HEK293T (cell line): ENCODE measurements at regions not wholly inside any gene's neighbourhood (a gene's known extent, or its start where the extent isn't known, plus 50 kb on each side); places are given as distances from the start of the nearest gene placed in this dataset.

Source experiments
- BHLHE40 ChIP-seq: fragments of 450-650 bp; IDR thresholded peaks from 2 replicates; pipeline ENCODE4 v1.6.1; 2016; ENCODE audit warnings: mild to moderate bottlenecking, moderate library complexity, borderline replicate concordance
- FOXM1 ChIP-seq: fragments of 450-650 bp; IDR thresholded peaks from 2 replicates; pipeline ENCODE4 v1.6.1; 2017; ENCODE audit warnings: mild to moderate bottlenecking, borderline replicate concordance
- PKNOX1 ChIP-seq: fragments of 450-650 bp; IDR thresholded peaks from 2 replicates; pipeline ENCODE4 v1.6.1; 2016

GRCh38 chr17:77867976-77868713 lies 90.4 kb upstream of the TNRC6C start:
- TF ChIP-seq BHLHE40 (no peak), FOXM1 (no peak), PKNOX1 (no peak)
